GM20000 (cell line): ENCODE measurements at regions not wholly inside any gene's neighbourhood (a gene's known extent, or its start where the extent isn't known, plus 50 kb on each side); places are given as distances from the start of the nearest gene placed in this dataset.

Experiments used
- DNase-seq: peaks from one replicate; pipeline ENCODE4 v3.0.0; 2012; ENCODE audit warnings: low spot score
- CTCF ChIP-seq: IDR thresholded peaks from 2 replicates; pipeline ENCODE4 v1.5.1; 2012; ENCODE audit warnings: mild to moderate bottlenecking, control low read depth; ENCODE audit errors: extremely low read depth, missing control alignments

GRCh38 chr9:87233431-87233830, 264.2 kb upstream of the DAPK1 start:
- TF ChIP-seq CTCF, result no peak
- DNase-seq, result no peak

- no peak for DNase-seq
- TF ChIP-seq CTCF, result no peak
Measured at GRCh38 chr9:87233899-87234455, 263.7 kb upstream of the DAPK1 start.

GRCh38 chr9:87234854-87235253, 262.8 kb upstream of the DAPK1 start:
- no peak for TF ChIP-seq CTCF
- no peak for DNase-seq

GRCh38 chr9:87236546-87236945, 261.1 kb upstream of the DAPK1 start:
- no peak for TF ChIP-seq CTCF
- no peak for DNase-seq

GRCh38 chr9:87237336-87237735, 260.3 kb upstream of the DAPK1 start:
- no peak for TF ChIP-seq CTCF
- DNase-seq, result no peak

GRCh38 chr9:87238545-87238944, 259.1 kb upstream of the DAPK1 start:
- no peak for TF ChIP-seq CTCF
- no peak for DNase-seq

- no peak for TF ChIP-seq CTCF
- DNase-seq, result no peak
Measured at GRCh38 chr9:87239312-87239711, 258.4 kb upstream of the DAPK1 start.
